Omental fat pad (tissue), 3 donors: ENCODE measurements at regions not wholly inside any gene's neighbourhood (a gene's known extent, or its start where the extent isn't known, plus 50 kb on each side); places are given as distances from the start of the nearest gene placed in this dataset.

Source experiments
- ATAC-seq: fragments of 150-250 bp; one replicate; pipeline ENCODE4 v1.9.1; 2016; ENCODE audit warnings: mild to moderate bottlenecking, moderate library complexity; ENCODE audit not compliant: low FRiP score
- DNase-seq: peaks from one replicate; pipeline ENCODE4 v3.0.0-alpha.2; 2019; ENCODE audit warnings: low spot score
- TF ChIP-seq, protein P1 (sequence below), 3 donors: fragments of 450-650 bp; IDR thresholded peaks; one replicate each; pipeline ENCODE4 v1.5.1; 2016 to 2017; ENCODE audit warnings: antibody characterized with exemption in 3 of 3, mild to moderate bottlenecking in 3 of 3, moderate library complexity in 2 of 3

DNA sequence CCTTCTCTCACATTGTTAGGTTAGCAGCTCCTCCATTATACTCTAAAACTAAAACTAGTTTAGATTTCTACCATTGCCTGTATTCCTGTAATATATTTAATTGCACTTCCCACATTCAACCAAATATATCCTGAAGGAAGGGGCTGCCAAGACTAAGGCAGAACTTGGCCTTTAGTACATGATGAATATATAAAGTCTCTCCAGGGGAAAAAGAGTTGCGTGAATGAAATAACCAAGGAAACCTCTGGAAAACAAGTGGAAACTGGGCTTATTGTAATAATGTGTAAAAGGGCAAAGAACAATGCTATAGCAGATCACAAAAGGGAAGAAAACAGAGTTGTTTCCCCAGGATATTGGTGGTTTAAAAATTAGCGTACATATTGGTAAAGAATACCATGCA, 1012.5 kb upstream of the PRMT6 start:
- TF ChIP-seq, protein P1, sequence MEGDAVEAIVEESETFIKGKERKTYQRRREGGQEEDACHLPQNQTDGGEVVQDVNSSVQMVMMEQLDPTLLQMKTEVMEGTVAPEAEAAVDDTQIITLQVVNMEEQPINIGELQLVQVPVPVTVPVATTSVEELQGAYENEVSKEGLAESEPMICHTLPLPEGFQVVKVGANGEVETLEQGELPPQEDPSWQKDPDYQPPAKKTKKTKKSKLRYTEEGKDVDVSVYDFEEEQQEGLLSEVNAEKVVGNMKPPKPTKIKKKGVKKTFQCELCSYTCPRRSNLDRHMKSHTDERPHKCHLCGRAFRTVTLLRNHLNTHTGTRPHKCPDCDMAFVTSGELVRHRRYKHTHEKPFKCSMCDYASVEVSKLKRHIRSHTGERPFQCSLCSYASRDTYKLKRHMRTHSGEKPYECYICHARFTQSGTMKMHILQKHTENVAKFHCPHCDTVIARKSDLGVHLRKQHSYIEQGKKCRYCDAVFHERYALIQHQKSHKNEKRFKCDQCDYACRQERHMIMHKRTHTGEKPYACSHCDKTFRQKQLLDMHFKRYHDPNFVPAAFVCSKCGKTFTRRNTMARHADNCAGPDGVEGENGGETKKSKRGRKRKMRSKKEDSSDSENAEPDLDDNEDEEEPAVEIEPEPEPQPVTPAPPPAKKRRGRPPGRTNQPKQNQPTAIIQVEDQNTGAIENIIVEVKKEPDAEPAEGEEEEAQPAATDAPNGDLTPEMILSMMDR (IDR thresholded peaks at IDR 0.05), result no peak
- ATAC-seq (no peak), DNase-seq (no peak)

DNA sequence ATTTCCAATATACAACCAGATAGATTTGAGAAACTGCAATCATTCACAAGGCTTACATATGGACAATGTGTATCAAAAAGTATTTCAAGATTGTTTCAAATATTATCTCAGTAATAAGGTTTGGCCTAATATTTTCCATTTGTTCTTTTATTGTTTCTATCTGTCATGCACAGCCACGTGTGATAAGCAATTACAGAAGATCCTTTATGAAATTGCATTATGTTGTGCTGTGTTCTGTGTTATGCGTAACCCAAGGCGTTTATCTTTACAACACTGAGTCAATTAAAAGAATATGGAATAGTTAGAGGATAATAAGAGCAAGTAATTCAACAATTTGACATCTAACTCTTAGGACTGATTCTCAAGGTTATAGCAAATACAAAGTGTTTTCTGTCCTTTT, 1009.3 kb upstream of the PRMT6 start:
- DNase-seq (no peak), ATAC-seq (no peak)
- TF ChIP-seq, protein P1 (IDR thresholded peaks at IDR 0.05), result no peak

DNA sequence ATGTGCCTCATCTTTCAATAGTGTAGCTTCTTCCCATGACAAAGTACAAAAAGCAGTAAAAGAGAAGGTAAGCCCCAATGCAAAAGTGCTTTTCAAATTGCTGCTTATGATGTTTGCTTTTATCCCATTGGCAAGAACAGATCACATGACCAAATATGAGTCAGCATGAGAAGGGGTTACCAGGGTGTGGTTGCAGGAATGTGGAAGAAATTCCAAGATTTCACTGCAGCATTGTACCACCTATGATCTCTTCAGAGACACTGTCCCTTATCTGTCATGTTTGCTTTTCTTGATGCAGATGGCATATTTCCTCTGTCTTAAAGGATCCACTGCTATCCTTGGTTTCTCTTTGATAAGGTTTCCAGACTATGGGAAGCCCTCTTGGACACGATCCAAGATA, 1006.9 kb upstream of the PRMT6 start:
- TF ChIP-seq, protein P1 (IDR thresholded peaks at IDR 0.05), result no peak
- no peak for DNase-seq
- ATAC-seq, result no peak

DNA sequence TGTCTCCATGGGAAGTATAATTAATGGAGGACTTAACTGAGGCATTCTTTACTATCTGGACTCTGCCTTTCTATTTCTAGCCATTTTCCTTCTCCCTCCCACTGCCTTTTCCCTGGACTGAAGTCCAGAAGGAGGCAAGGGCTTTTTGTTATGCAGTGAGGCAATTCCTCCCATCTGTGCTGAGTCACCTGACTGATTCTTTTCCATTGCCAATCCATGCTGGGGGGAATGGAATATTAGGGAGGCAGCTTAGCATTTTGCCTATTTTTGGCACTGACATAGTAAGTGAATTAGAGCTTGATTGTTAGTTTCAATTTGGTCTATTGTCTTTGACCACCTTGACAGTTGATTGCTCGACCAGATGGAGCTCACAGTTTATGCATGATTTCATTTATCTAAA, 1000.6 kb upstream of the PRMT6 start:
- TF ChIP-seq, protein P1 (IDR thresholded peaks at IDR 0.05), result no peak
- no peak for ATAC-seq
- DNase-seq, result no peak

DNA sequence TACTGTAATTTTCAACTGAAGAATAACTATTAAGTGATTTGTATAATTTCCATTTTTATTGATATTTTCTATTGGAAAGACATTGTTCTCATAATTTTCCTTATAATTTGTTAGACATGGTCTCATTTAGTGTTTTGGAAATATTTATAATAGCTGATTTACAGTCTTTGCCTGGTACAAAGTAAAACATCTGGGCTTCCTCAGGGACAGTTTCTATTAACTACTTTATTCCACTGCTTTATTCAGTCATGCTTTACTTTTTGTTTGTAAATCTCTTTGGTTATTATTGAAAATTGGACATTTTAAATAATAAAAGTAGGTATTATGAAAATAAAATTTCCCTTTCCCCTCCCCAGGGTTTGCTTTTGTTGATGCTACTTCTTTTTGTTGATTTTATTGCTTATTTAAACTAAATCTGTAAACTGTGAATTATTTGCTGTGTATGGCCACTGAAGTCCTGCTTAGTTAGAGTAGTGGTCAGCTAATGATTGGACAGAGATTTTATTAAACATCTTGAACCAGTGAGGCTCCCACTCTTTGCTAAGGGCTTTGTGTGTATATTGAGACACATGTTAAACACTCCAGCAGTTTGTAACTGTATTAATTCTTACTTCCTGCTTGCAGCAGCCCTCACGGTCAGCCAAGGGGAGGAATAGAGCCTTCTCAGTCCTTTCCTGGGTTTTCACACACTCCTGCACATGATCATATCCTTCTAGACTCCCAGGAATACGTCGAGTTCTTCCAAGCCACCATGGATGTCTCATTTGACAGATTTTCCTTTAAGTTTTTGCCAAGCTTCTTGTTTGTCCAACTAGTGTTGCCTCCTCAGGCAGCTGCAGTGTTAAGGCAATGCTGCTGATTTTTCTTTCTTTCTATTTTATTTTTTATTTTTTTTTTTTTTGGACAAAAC, 994.6 kb upstream of the PRMT6 start:
- TF ChIP-seq, protein P1 (IDR thresholded peaks at IDR 0.05), result no peak
- no peak for DNase-seq
- ATAC-seq, result no peak

DNA sequence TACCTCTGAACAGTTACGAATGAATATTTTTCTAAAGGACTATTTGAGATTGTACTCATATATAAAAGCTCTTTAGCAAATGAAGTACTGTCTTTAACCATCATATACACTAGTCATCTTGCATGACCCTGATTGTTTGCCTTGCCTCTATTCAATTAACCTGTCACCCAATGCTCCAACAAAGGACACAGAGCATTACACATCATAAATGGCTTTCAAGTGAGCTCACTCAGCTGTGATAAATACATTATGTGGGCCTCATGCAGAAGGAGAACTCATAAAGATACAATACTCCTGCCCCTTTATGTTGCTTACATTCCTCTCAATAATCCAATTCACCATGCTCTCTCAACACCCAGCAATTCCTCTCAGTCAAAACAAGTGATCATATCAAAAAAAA, 993.0 kb upstream of the PRMT6 start:
- DNase-seq, result no peak
- no peak for ATAC-seq

More for the DNA sequence above, 993.0 kb upstream of the PRMT6 start:
- TF ChIP-seq, protein P1 (IDR thresholded peaks at IDR 0.05), result no peak
